K562 (cell line): ENCODE measurements at regions not wholly inside any gene's neighbourhood (a gene's known extent, or its start where the extent isn't known, plus 50 kb on each side); places are given as distances from the start of the nearest gene placed in this dataset.

Experiments
- ATAC-seq: fragments of 200-7000 bp; cut with Tn5 transposase; 3 replicates; pipeline ENCODE4 v1.9.1; 2020; ENCODE audit warnings: moderate library complexity
- BruUV-seq: library from RNA; stranded (reverse); fragments of 400-500 nt; replicated peaks from 2 replicates; lab custom pipeline; 2021; lab: Mats Ljungman, UMichigan
- CTCF ChIA-PET: fragments of 300-600 bp; formaldehyde crosslinking; extraction: SDS; loops from one replicate; lab custom pipeline; 2021; ENCODE audit warnings: low intra/inter-chr PET ratio; lab: Yijun Ruan, JAX
- POLR2A ChIA-PET: fragments of 300-600, 350-650 bp; sonication (Branson Sonifier 250); formaldehyde crosslinking; extraction: SDS; loops from one replicate; lab custom pipeline; 2021; ENCODE audit warnings: antibody characterized with exemption, inconsistent platforms; lab: Yijun Ruan, JAX
- DNase-seq, 4 experiments: peaks; one replicate each; pipeline versions ENCODE4 v3.0.0 to v3.0.0-alpha.2; 2011 to 2018; ENCODE audit warnings: low spot score in 3 of 4, mixed read lengths in 3 of 4; ENCODE audit errors: extremely low read depth in 1 of 4
- FAIRE-seq: peaks from 2 replicates; lab custom pipeline; 2011; peaks lifted over from hg19 to GRCh38; lab: Jason Lieb, UNC
- H2AFZ ChIP-seq: 2 replicates; pipeline ENCODE4 v1.6.0; 2011; ENCODE audit warnings: low read depth, low read length, control low read depth, inconsistent platforms
- H3K27ac ChIP-seq: fragments of 200-600 bp; 3 replicates; pipeline ENCODE4 v1.8.0; 2011; ENCODE audit warnings: low read depth, mild to moderate bottlenecking, control low read depth, inconsistent platforms, low read length, moderate library complexity, mixed read lengths; ENCODE audit errors: extremely low read depth
- H3K27me3 ChIP-seq, 2 experiments: fragments of 300-600 bp in 1 of 2; 2 replicates in 1 of 2; 3 replicates in 1 of 2; pipeline versions ENCODE4 v1.6.0 to v1.8.0; 2011; ENCODE audit warnings: inconsistent platforms in 2 of 2, low read length in 2 of 2, mild to moderate bottlenecking in 1 of 2, mixed read lengths in 1 of 2, moderate library complexity in 1 of 2; ENCODE audit not compliant: control insufficient read depth in 2 of 2, insufficient read depth in 2 of 2
- H3K36me3 ChIP-seq: fragments of 300-600 bp; 3 replicates; pipeline ENCODE4 v1.8.0; 2011; ENCODE audit warnings: mild to moderate bottlenecking, low read length, inconsistent platforms; ENCODE audit not compliant: control insufficient read depth, insufficient read depth
- H3K4me1 ChIP-seq, 2 experiments: fragments of 200-600 bp in 1 of 2; replicated peaks in 1 of 2; 2 replicates in 1 of 2; 3 replicates in 1 of 2; pipeline versions ENCODE4 v1.5.1 to v1.8.0; 2011; ENCODE audit warnings: inconsistent platforms in 2 of 2, low read length in 2 of 2, mild to moderate bottlenecking in 1 of 2, mixed read lengths in 1 of 2, moderate library complexity in 1 of 2; ENCODE audit not compliant: control insufficient read depth in 2 of 2, insufficient read depth in 2 of 2
- H3K4me2 ChIP-seq: 2 replicates; pipeline ENCODE4 v1.6.1; 2011; ENCODE audit warnings: low read length, control low read depth, inconsistent platforms, mixed read lengths; ENCODE audit not compliant: insufficient read depth
- H3K4me3 ChIP-seq: fragments of 200-600 bp; sonication (generic), shearing (Covaris generic); 2 replicates; pipeline ENCODE4 v1.5.1; 2016; ENCODE audit warnings: control low read depth, inconsistent platforms
- H3K79me2 ChIP-seq: fragments of 200-600 bp; 3 replicates; pipeline ENCODE4 v1.8.0; 2011; ENCODE audit warnings: low read length, inconsistent platforms; ENCODE audit not compliant: control insufficient read depth, insufficient read depth
- H3K9ac ChIP-seq, 2 experiments: 2 replicates each; pipeline versions ENCODE4 v1.6.0 to v1.6.1; 2011; ENCODE audit warnings: low read depth in 2 of 2, low read length in 2 of 2, control low read depth in 1 of 2, inconsistent platforms in 1 of 2, mild to moderate bottlenecking in 1 of 2, mixed read lengths in 1 of 2; ENCODE audit not compliant: insufficient read depth in 1 of 2
- H3K9me1 ChIP-seq: one replicate; pipeline ENCODE4 v1.6.0; 2011; ENCODE audit warnings: inconsistent platforms, mild to moderate bottlenecking, low read length, moderate library complexity; ENCODE audit not compliant: control insufficient read depth, insufficient read depth
- H3K9me3 ChIP-seq: replicated peaks from 2 replicates; pipeline ENCODE4 v1.5.1; 2011; ENCODE audit warnings: low read depth, low read length, inconsistent platforms; ENCODE audit not compliant: control insufficient read depth, insufficient read depth
- H4K20me1 ChIP-seq: replicated peaks from 2 replicates; pipeline ENCODE4 v1.6.1; 2011; ENCODE audit warnings: low read length, inconsistent platforms, mixed read lengths; ENCODE audit not compliant: control insufficient read depth, insufficient read depth
- ATF1 ChIP-seq, 2 experiments: fragments of 450-650 bp in 1 of 2; IDR thresholded peaks; 2 replicates each; pipeline ENCODE4 v1.6.1; 2016; ENCODE audit warnings: missing compliant biosample characterization in 1 of 2, missing genetic modification characterization in 1 of 2
- HDAC8 ChIP-seq: fragments of 450-650 bp; IDR thresholded peaks from 2 replicates; pipeline ENCODE4 v1.6.1; 2016; ENCODE audit warnings: mild to moderate bottlenecking, missing genetic modification characterization, moderate library complexity, missing compliant biosample characterization
- NFYB ChIP-seq: IDR thresholded peaks from 2 replicates; pipeline ENCODE4 v1.6.1; 2011; ENCODE audit warnings: mild to moderate bottlenecking, moderate library complexity; ENCODE audit not compliant: insufficient read length; ENCODE audit errors: extremely low read depth
- RCOR1 ChIP-seq, 2 experiments: IDR thresholded peaks; 2 replicates each; pipeline ENCODE4 v1.6.1; 2012; ENCODE audit warnings: low read depth in 2 of 2, low read length in 2 of 2, borderline replicate concordance in 1 of 2, improper control_type of control experiment in 1 of 2
- YY1 ChIP-seq, 3 experiments: IDR thresholded peaks; 2 replicates each; pipeline ENCODE4 v1.6.1; 2011; ENCODE audit warnings: low read length in 2 of 3, mild to moderate bottlenecking in 2 of 3, moderate library complexity in 2 of 3, borderline replicate concordance in 1 of 3, control low read depth in 1 of 3, low read depth in 1 of 3; ENCODE audit not compliant: insufficient read depth in 3 of 3, insufficient replicate concordance in 2 of 3, control insufficient read depth in 1 of 3, insufficient read length in 1 of 3; ENCODE audit errors: extremely low read depth in 1 of 3
- ZNF778 ChIP-seq: fragments of 450-650 bp; formaldehyde crosslinking; IDR thresholded peaks from 2 replicates; pipeline ENCODE4 v1.4.0; 2020; ENCODE audit warnings: mild to moderate bottlenecking, moderate library complexity
- WGBS: fragments of 100-300 bp; shearing (Covaris generic); methylation state at CpG from one replicate; pipeline ENCODE4 v1.1.6; 2016; ENCODE audit warnings: low coverage, mixed read lengths; ENCODE audit not compliant: insufficient coverage; ENCODE audit errors: missing lambda C conversion rate; 5-methylcytosine and 5-hydroxymethylcytosine counted together
- in situ Hi-C: fragments of 300-500 bp; cut with MboI; formaldehyde crosslinking; loops from 4 replicates; pipeline ENCODE4 v1.15.0; 2018; ENCODE audit warnings: inconsistent platforms, mixed read lengths
- intact Hi-C: fragments of 100-400 bp; cut with micrococcal nuclease; formaldehyde crosslinking; loops from 2 replicates; pipeline ENCODE4 v1.14.2; 2022
- TF ChIP-seq, protein P1 (sequence below): fragments of 450-650 bp; IDR thresholded peaks from 2 replicates; pipeline ENCODE4 v1.6.1; 2016; ENCODE audit warnings: low read depth, mild to moderate bottlenecking, moderate library complexity
- TF ChIP-seq, protein P2 (sequence below): fragments of 250-450 bp; sonication (Bioruptor Pico); IDR thresholded peaks from 2 replicates; pipeline ENCODE4 v1.5.0; 2021; ENCODE audit warnings: mild to moderate bottlenecking, moderate library complexity

DNA sequence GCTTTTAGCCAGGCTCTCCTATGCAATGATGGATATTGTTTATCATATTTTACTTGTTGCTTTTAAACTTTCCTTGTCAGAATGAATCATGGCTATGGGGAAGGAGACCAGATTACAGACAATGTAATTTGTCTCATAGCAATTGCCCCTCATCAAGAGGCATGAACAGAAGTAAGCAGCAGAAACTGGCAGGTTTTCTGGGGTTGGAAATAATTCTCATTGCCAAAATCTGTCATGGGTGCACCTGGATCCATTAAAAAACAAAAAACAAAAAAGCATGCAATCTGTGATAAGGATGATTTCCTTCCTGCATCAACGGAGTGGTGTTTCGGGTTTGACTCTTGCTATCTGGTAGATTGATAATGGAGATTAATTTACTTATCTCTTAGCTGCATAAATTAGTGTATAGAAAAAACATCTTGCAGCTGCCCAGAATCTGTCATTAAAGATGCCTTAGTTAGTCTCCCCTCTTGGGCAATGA lies 419.6 kb downstream of the SOX11 start:
- ChIA-PET POLR2A (no interaction called here), CTCF (no interaction called here)
- H3K9me3 ChIP-seq: 0 out of 2 replicates have a peak, but pooled peaks cover 2% of the 10 kb centered on the region
- H3K27ac ChIP-seq: no peak overlapping the region
- TF ChIP-seq RCOR1 (IDR thresholded peaks at IDR 0.05; ENCODE audit: borderline replicate concordance in 1 of 2, low read depth in 2 of 2, low read length in 2 of 2) (no peak), ZNF778 (CRISPR knock-in tag) (no peak), HDAC8 (no peak), YY1 (IDR thresholded peaks at IDR 0.05; ENCODE audit: borderline replicate concordance in 1 of 3, control insufficient read depth in 1 of 3, extremely low read depth in 1 of 3, insufficient read depth in 3 of 3, insufficient read length in 1 of 3, insufficient replicate concordance in 2 of 3, low read depth in 1 of 3, low read length in 2 of 3) (no peak), NFYB (no peak), ATF1 (CRISPR knock-in tag; IDR thresholded peaks at IDR 0.05) (no peak), ATF1 (tag; IDR thresholded peaks at IDR 0.05) (no peak)
- TF ChIP-seq, protein P1, sequence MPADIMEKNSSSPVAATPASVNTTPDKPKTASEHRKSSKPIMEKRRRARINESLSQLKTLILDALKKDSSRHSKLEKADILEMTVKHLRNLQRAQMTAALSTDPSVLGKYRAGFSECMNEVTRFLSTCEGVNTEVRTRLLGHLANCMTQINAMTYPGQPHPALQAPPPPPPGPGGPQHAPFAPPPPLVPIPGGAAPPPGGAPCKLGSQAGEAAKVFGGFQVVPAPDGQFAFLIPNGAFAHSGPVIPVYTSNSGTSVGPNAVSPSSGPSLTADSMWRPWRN: no peak
- TF ChIP-seq, protein P2, sequence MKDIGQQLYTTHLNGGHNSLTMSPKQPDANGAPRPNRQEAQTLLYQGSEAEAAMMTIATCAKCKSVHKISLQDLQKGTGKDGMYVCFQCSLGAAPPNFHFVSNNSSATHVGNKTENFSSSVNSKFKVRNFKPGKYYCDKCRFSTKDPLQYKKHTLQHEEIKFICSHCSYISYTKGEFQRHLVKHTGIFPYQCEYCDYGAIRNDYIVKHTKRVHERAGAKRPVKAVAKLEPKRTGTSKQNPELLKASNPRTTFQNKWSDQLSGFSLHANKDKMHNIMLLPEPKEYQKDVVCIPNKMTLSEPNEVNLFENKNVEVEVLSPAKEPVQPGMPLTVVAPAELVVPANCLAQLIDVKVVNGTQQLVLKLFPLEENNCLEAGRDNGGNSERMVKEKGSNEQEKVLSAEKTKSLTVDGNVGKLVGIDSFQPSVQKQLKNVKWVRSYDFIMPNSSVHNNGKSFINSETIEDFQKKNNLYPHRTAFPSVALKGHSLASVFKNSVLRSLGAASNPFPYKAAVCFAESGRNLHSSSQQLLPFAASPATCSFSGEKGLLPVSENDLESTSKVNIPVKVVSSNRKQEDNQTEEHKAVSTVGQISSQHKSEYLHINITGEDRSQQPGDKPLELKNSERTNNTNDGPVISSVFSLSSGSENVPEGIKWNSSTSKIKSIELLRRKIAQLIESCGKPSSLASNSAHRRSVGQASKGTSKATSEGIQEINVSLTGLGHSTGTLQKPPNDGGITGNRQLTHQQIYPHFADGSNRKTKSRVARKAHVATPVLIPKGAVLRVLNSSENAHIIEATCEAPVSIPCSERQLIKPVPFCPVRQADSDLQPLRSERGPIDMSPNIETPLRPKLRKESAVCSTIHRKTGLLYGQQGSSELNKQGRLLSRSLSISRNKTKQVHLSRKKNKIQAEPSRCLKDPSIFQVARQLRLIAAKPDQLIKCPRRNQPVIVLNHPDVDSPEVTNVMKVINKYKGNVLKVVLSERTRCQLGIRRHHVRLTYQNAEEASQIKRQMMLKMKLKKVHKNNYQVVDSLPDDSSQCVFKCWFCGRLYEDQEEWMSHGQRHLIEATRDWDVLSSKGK (CRISPR knock-in tag): no peak
- no peak overlapping the region for H2AFZ ChIP-seq
- no peaks in the 10 kb centered on the region for H3K79me2 ChIP-seq
- no peak overlapping the region for H3K4me2 ChIP-seq
- no peaks in the 10 kb centered on the region for H3K36me3 ChIP-seq
- in situ Hi-C loops: no loop called here
- 0% methylated on average over 2 of the region's 2 CpGs for WGBS
- H4K20me1 ChIP-seq: no peaks in the 10 kb centered on the region
- H3K9ac ChIP-seq: no peak overlapping the region
- FAIRE-seq: no peak
- no peaks in the 10 kb centered on the region for H3K4me1 ChIP-seq
- DNase-seq: no peak
- H3K27me3 ChIP-seq: no peaks in the 10 kb centered on the region
- no peaks in the 10 kb centered on the region for H3K9me1 ChIP-seq
- H3K4me3 ChIP-seq: no peak overlapping the region
- intact Hi-C loops: no loop called here
- ATAC-seq: no peak
- BruUV-seq: no TSS peak
